ENCODE measurements at regions not wholly inside any gene's neighbourhood (a gene's known extent, or its start where the extent isn't known, plus 50 kb on each side); places are given as distances from the start of the nearest gene placed in this dataset.

GRCh38 chr15:47422881-47423665 is 294.2 kb upstream of the SEMA6D start (continued):
- TF ChIP-seq IRF3 (IDR thresholded peaks at IDR 0.05), result no peak

- SMC1A ChIA-PET (ENCODE audit: uncharacterized antibody, unreplicated experiment), result interaction anchor here (0.6 kb wide), 1 partner anchor 552 kb away, joined by 3 read pairs; no protein-coding TSS in a partner anchor
- POLR2A ChIA-PET, result no interaction called here
- Histone ChIP-seq H3K4me3 (no peak overlapping the region), H3K9me3 (replicated peaks; ENCODE audit: control insufficient read depth, insufficient read depth, low read length) (no peaks in the 10 kb centered on the region), H3K27me3 (replicated peaks in 1 of 2; ENCODE audit: control insufficient read depth in 2 of 2, insufficient read depth in 2 of 2, low read length in 1 of 2) (no peaks in the 10 kb centered on the region), H2AFZ (ENCODE audit: control insufficient read depth, low read depth, low read length) (no peak overlapping the region), H3K79me2 (ENCODE audit: control insufficient read depth, insufficient read depth, low read length) (no peaks in the 10 kb centered on the region), H3K4me2 (ENCODE audit: control insufficient read depth, insufficient read depth) (no peak overlapping the region), H3K4me1 (ENCODE audit: control insufficient read depth, insufficient read depth, low read length) (no peaks in the 10 kb centered on the region), H3K36me3 (ENCODE audit: control insufficient read depth in 2 of 2, insufficient read depth in 2 of 2, low read length in 1 of 2) (no peaks in the 10 kb centered on the region), H3K9ac (ENCODE audit: control insufficient read depth, insufficient read depth, low read length) (no peak overlapping the region), H3K27ac (ENCODE audit: control insufficient read depth, insufficient read depth) (no peak overlapping the region), H4K20me1 (ENCODE audit: control insufficient read depth, insufficient read depth) (no peaks in the 10 kb centered on the region)
- ATAC-seq, result no peak
- 60% methylated on average over 1 of the region's 1 CpG for WGBS (ENCODE audit: insufficient coverage, insufficient replicate concordance, low lambda C conversion rate, missing lambda C conversion rate)
- in situ Hi-C loops (cut with MboI), result no loop called here
- no peak for TF ChIP-seq NFYB (IDR thresholded peaks at IDR 0.05; ENCODE audit: insufficient read depth, low read depth, low read length)
- TF ChIP-seq HDGF (IDR thresholded peaks at IDR 0.05), result no peak
- no peak for TF ChIP-seq IRF4 (IDR thresholded peaks at IDR 0.05; ENCODE audit: low read depth, low read length)
- TF ChIP-seq IKZF1 (conservative IDR thresholded peaks at IDR 0.05), result no peak
- TF ChIP-seq, protein P1, sequence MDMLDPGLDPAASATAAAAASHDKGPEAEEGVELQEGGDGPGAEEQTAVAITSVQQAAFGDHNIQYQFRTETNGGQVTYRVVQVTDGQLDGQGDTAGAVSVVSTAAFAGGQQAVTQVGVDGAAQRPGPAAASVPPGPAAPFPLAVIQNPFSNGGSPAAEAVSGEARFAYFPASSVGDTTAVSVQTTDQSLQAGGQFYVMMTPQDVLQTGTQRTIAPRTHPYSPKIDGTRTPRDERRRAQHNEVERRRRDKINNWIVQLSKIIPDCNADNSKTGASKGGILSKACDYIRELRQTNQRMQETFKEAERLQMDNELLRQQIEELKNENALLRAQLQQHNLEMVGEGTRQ (IDR thresholded peaks at IDR 0.05; ENCODE audit: borderline replicate concordance, low read depth, low read length), result no peak
- CTCF ChIA-PET, result no interaction called here
- intact Hi-C loops (cut with micrococcal nuclease; ENCODE audit: unreplicated experiment), result no loop called here
- DNase-seq (ENCODE audit: low read depth, low spot score), result no peak
- BruUV-seq (replicated peaks), result no TSS peak
- no peak for FAIRE-seq
- RAD21 ChIA-PET (ENCODE audit: unreplicated experiment), result no interaction called here
Observed at GRCh38 chr15:47427463-47427862, 289.8 kb upstream of the SEMA6D start.

Data from GM12878 (cell line).